PC-9 (cell line): ENCODE measurements at regions not wholly inside any gene's neighbourhood (a gene's known extent, or its start where the extent isn't known, plus 50 kb on each side); places are given as distances from the start of the nearest gene placed in this dataset.
"Not testable (repeated sequence)": the region's sequence is repeated elsewhere in the genome, so short reads cannot be mapped to it uniquely, and the experiment has no call there.

Experiments used
- BruUV-seq: library from RNA; stranded (reverse); fragments of 400-500 nt; replicated peaks from 2 replicates; lab custom pipeline; 2021; lab: Mats Ljungman, UMichigan
- CTCF ChIA-PET: fragments of 300-600 bp; sonication (Branson Sonifier 250); formaldehyde crosslinking; loops from one replicate; lab custom pipeline; 2022; ENCODE audit warnings: antibody characterized with exemption; lab: Charles Lee
- POLR2A ChIA-PET: fragments of 300-600 bp; sonication (Branson Sonifier 250); formaldehyde crosslinking; loops from one replicate; lab custom pipeline; 2022; ENCODE audit warnings: antibody characterized with exemption; ENCODE audit not compliant: unreplicated experiment; lab: Charles Lee
- DNase-seq, 2 experiments: peaks; one replicate each; pipeline versions ENCODE4 v3.0.0 to v3.0.0-alpha.2; 2015 to 2022; ENCODE audit warnings: mixed read lengths in 1 of 2
- H2AFZ ChIP-seq: fragments of 200-600 bp; sonication (generic); 2 replicates; pipeline ENCODE4 v1.8.1; 2017; ENCODE audit warnings: antibody characterized with exemption
- H3F3A ChIP-seq: fragments of 200-600 bp; sonication (generic); 2 replicates; pipeline ENCODE4 v1.8.1; 2017; ENCODE audit warnings: antibody characterized with exemption, mild to moderate bottlenecking, low read depth; ENCODE audit not compliant: insufficient read depth
- H3K27ac ChIP-seq: fragments of 200-600 bp; sonication (generic); 2 replicates; pipeline ENCODE4 v1.6.1; 2016; ENCODE audit warnings: mixed run types
- H3K27me3 ChIP-seq: fragments of 200-600 bp; sonication (generic); 2 replicates; pipeline ENCODE4 v1.6.1; 2016; ENCODE audit warnings: low read depth, mixed run types; ENCODE audit not compliant: insufficient read depth
- H3K36me3 ChIP-seq: fragments of 200-600 bp; sonication (generic); 2 replicates; pipeline ENCODE4 v1.6.1; 2016; ENCODE audit warnings: low read depth, mixed run types
- H3K4me1 ChIP-seq: fragments of 200-600 bp; sonication (generic); replicated peaks from 2 replicates; pipeline ENCODE4 v1.6.1; 2016; ENCODE audit warnings: mixed run types; ENCODE audit not compliant: insufficient read depth
- H3K4me2 ChIP-seq: fragments of 200-600 bp; sonication (generic); 2 replicates; pipeline ENCODE4 v1.6.1; 2017; ENCODE audit warnings: mixed run types
- H3K4me3 ChIP-seq: fragments of 200-600 bp; sonication (generic); 2 replicates; pipeline ENCODE4 v1.6.1; 2016; ENCODE audit warnings: mixed run types
- H3K79me2 ChIP-seq: fragments of 200-600 bp; sonication (generic); 2 replicates; pipeline ENCODE4 v1.6.1; 2017; ENCODE audit warnings: low read depth, mixed run types
- H3K9me2 ChIP-seq: fragments of 200-600 bp; sonication (generic); 2 replicates; pipeline ENCODE4 v1.8.1; 2017; ENCODE audit warnings: mild to moderate bottlenecking; ENCODE audit not compliant: insufficient read depth
- H3K9me3 ChIP-seq: fragments of 200-600 bp; sonication (generic); 2 replicates; pipeline ENCODE4 v1.8.1; 2016; ENCODE audit warnings: low read depth; ENCODE audit not compliant: insufficient read depth
- H4K20me1 ChIP-seq: fragments of 200-600 bp; sonication (generic); 2 replicates; pipeline ENCODE4 v1.8.1; 2017; ENCODE audit not compliant: insufficient read depth
- EZH2 ChIP-seq: fragments of 200-600 bp; sonication (generic); IDR thresholded peaks from 2 replicates; pipeline ENCODE4 v1.8.0; 2017; ENCODE audit warnings: antibody characterized with exemption, low read depth
- intact Hi-C: fragments of 100-400 bp; cut with micrococcal nuclease; formaldehyde crosslinking; loops from one replicate; pipeline ENCODE4 v1.10.0; 2022; ENCODE audit not compliant: unreplicated experiment
- TF ChIP-seq, protein P1 (sequence below): fragments of 200-600 bp; sonication (generic); conservative IDR thresholded peaks from 2 replicates; pipeline ENCODE4 v1.6.1; 2017; ENCODE audit warnings: mixed run types, antibody characterized with exemption, mild to moderate bottlenecking, moderate library complexity

- Histone ChIP-seq H3F3A (no peaks in the 10 kb centered on the region), H4K20me1 (no peaks in the 10 kb centered on the region; the same call in 1 of the 2 replicates), H3K4me2 (no peak overlapping the region), H3K36me3 (no peaks in the 10 kb centered on the region), H3K27ac (no peak overlapping the region), H3K4me3 (no peak overlapping the region), H3K27me3 (peaks cover 100% of the 10 kb centered on the region), H2AFZ (no peak overlapping the region), H3K9me2 (no peaks in the 10 kb centered on the region), H3K4me1 (no peaks in the 10 kb centered on the region), H3K79me2 (no peaks in the 10 kb centered on the region), H3K9me3 (no peaks in the 10 kb centered on the region)
- no peak for TF ChIP-seq EZH2
- TF ChIP-seq, protein P1, sequence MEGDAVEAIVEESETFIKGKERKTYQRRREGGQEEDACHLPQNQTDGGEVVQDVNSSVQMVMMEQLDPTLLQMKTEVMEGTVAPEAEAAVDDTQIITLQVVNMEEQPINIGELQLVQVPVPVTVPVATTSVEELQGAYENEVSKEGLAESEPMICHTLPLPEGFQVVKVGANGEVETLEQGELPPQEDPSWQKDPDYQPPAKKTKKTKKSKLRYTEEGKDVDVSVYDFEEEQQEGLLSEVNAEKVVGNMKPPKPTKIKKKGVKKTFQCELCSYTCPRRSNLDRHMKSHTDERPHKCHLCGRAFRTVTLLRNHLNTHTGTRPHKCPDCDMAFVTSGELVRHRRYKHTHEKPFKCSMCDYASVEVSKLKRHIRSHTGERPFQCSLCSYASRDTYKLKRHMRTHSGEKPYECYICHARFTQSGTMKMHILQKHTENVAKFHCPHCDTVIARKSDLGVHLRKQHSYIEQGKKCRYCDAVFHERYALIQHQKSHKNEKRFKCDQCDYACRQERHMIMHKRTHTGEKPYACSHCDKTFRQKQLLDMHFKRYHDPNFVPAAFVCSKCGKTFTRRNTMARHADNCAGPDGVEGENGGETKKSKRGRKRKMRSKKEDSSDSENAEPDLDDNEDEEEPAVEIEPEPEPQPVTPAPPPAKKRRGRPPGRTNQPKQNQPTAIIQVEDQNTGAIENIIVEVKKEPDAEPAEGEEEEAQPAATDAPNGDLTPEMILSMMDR, result no peak
- POLR2A ChIA-PET, result no interaction called here
- intact Hi-C loops, result no loop called here
- CTCF ChIA-PET, result no interaction called here
- no TSS peak for BruUV-seq
- DNase-seq, result no peak
Observed at GRCh38 chr22:47354668-47355387, 592.4 kb downstream of the TBC1D22A start.

DNA sequence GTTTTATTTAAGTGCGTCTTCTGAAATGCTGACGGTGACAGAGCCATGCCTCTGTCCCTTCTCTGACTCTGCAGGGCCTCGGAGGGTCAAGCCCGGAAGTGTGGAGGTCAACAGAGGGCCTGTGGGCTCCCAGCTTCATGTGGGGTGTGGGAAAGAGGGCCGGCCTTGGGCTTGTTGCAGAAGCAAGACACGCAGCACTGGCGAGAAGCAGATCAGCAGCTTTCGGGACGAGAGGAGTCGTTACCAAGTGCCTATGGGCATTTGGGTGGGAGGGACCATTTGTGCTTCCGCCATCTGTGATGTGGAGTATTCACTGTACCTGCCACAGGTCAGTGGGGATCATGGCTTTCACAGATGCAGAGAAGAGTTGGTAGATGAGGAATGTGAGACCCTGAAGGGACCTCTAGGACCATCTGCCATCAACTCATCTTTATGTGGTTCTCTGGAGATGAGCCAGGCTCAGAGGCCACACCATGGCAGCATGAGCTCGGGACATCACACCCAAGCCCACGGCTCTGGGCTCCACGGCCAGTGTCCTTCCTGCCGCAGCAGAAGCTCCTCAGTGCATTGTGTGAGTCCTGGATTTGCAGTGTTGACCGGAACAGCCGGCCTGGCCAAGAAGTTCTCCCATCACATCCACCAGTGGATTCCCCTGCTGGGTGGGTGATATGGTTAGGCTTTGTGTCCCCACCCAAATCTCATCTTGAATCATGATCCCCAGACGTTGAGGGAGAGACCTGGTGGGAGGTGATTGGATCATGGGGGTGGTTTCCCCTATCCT is 590.7 kb downstream of the TBC1D22A start:
- POLR2A ChIA-PET, result no interaction called here
- no peak for DNase-seq
- BruUV-seq, result no TSS peak
- Histone ChIP-seq H3K36me3 (no peaks in the 10 kb centered on the region), H2AFZ (no peak overlapping the region), H4K20me1 (no peaks in the 10 kb centered on the region), H3K4me3 (no peak overlapping the region), H3K27me3 (peaks cover 95% of the 10 kb centered on the region), H3K27ac (no peak overlapping the region), H3F3A (no peaks in the 10 kb centered on the region), H3K79me2 (no peaks in the 10 kb centered on the region), H3K4me2 (no peak overlapping the region), H3K9me2 (no peaks in the 10 kb centered on the region), H3K9me3 (no peaks in the 10 kb centered on the region), H3K4me1 (no peaks in the 10 kb centered on the region)
- CTCF ChIA-PET, result no interaction called here
- no peak for TF ChIP-seq EZH2
- TF ChIP-seq, protein P1, result no peak
- intact Hi-C loops, result no loop called here

GRCh38 chr22:47351836-47352579 is 589.6 kb downstream of the TBC1D22A start:
- ChIA-PET CTCF (no interaction called here), POLR2A (no interaction called here)
- Histone ChIP-seq H4K20me1 (no peaks in the 10 kb centered on the region), H3K9me3 (no peaks in the 10 kb centered on the region), H3K27ac (no peak overlapping the region), H3K4me3 (no peak overlapping the region), H2AFZ (no peak overlapping the region), H3F3A (no peaks in the 10 kb centered on the region), H3K4me1 (no peaks in the 10 kb centered on the region), H3K79me2 (no peaks in the 10 kb centered on the region), H3K4me2 (no peak overlapping the region), H3K27me3 (peaks cover 84% of the 10 kb centered on the region), H3K9me2 (no peaks in the 10 kb centered on the region), H3K36me3 (no peaks in the 10 kb centered on the region)
- TF ChIP-seq, protein P1, result no peak
- intact Hi-C loops, result no loop called here
- no TSS peak for BruUV-seq
- no peak for DNase-seq

DNA sequence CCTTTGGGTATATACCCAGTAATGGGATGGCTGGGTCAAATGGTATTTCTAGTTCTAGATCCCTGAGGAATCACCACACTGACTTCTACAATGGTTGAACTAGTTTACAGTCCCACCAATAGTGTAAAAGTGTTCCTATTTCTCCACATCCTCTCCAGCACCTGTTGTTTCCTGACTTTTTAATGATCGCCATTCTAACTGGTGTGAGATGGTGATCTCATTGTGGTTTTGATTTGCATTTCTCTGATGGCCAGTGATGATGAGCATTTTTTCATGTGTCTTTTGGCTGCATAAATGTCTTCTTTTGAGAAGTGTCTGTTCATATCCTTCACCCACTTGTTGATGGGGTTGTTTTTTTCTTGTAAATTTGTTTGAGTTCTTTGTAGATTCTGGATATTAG is 583.8 kb downstream of the TBC1D22A start:
- H3F3A ChIP-seq, DNase-seq, H4K20me1 ChIP-seq, H3K27ac ChIP-seq, H3K4me1 ChIP-seq, H3K9me3 ChIP-seq, BruUV-seq, H3K36me3 ChIP-seq, H3K4me3 ChIP-seq, POLR2A ChIA-PET, H3K79me2 ChIP-seq, H2AFZ ChIP-seq, CTCF ChIA-PET, H3K9me2 ChIP-seq, H3K4me2 ChIP-seq, intact Hi-C loops: not testable (repeated sequence)
- peaks cover 70% of the 10 kb centered on the region for H3K27me3 ChIP-seq
